ENCODE measurements at regions not wholly inside any gene's neighbourhood (a gene's known extent, or its start where the extent isn't known, plus 50 kb on each side); places are given as distances from the start of the nearest gene placed in this dataset.
"Not testable (repeated sequence)": the region's sequence is repeated elsewhere in the genome, so short reads cannot be mapped to it uniquely, and the experiment has no call there.

DNA sequence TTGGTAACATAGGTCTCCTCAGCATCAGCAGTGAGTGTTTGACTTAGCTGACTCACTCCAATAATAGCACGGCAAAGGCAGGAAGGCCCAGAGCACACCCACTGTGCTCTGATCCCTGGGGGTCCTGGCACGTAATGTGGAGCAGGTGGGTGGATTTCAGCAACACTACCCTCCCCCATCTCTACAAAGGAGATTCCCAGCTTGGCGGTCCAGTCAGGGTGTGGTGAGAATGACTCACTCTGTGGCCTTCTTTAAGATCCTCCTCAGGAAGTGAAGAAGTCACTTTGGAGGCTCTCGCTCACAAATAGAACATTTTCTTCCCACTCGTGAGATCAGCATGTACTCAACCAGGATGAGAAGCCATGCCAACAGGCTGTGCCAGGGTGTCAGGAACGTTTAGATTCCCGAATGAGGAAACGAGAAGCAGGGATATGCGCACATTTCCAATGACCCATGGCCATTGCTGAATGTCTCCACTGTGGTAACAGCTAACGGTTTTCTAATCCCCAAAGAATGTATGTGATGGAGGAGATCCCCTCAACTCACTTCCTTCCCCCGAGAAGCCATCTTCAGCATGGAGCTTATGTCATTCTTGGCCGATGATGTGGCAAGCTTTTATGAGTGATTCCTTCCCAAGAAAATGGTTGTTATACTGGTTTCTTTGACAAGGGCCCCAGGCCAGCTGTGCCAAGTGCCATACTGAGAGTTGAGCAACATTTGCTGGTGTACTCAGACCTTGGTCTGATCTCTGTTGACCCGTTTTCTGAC is 365.2 kb downstream of the C16orf95 start:
- Mint-ChIP-seq H3K4me3 (no peak overlapping the region), H3K27me3 (ENCODE audit: low read depth, poor library complexity) (peaks cover 10% of the 10 kb centered on the region), H3K4me1 (peaks cover 67% of the 10 kb centered on the region), H3K9me3 (peaks cover 14% of the 10 kb centered on the region), H3K27ac (no peak overlapping the region), H3K36me3 (ENCODE audit: low read depth) (no peaks in the 10 kb centered on the region)
- DNase-seq, result no peak
- TF ChIP-seq, protein P1, sequence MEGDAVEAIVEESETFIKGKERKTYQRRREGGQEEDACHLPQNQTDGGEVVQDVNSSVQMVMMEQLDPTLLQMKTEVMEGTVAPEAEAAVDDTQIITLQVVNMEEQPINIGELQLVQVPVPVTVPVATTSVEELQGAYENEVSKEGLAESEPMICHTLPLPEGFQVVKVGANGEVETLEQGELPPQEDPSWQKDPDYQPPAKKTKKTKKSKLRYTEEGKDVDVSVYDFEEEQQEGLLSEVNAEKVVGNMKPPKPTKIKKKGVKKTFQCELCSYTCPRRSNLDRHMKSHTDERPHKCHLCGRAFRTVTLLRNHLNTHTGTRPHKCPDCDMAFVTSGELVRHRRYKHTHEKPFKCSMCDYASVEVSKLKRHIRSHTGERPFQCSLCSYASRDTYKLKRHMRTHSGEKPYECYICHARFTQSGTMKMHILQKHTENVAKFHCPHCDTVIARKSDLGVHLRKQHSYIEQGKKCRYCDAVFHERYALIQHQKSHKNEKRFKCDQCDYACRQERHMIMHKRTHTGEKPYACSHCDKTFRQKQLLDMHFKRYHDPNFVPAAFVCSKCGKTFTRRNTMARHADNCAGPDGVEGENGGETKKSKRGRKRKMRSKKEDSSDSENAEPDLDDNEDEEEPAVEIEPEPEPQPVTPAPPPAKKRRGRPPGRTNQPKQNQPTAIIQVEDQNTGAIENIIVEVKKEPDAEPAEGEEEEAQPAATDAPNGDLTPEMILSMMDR (IDR thresholded peaks at IDR 0.05), result no peak

DNA sequence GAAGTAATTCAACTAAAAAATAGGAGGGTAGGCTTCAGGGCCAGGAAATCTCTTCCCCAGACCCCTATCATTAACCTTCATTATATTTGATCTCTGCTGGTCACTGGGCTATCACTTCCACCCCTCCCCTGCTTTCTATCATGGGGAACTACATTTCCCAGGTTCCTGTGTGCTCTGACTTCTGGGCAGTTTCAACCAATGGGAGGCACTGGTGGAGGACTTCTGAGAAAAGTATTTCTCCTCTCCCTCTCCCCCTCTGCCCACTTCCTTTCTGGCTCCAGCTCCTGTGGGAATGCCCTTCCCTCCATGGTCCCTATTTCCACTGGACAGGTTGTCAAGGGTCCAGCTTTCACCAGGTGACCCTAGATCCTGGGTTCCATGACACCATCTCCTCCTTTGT is 364.4 kb downstream of the C16orf95 start:
- TF ChIP-seq, protein P1 (IDR thresholded peaks at IDR 0.05), result no peak
- H3K36me3 Mint-ChIP-seq (ENCODE audit: low read depth), result no peaks in the 10 kb centered on the region

DNA sequence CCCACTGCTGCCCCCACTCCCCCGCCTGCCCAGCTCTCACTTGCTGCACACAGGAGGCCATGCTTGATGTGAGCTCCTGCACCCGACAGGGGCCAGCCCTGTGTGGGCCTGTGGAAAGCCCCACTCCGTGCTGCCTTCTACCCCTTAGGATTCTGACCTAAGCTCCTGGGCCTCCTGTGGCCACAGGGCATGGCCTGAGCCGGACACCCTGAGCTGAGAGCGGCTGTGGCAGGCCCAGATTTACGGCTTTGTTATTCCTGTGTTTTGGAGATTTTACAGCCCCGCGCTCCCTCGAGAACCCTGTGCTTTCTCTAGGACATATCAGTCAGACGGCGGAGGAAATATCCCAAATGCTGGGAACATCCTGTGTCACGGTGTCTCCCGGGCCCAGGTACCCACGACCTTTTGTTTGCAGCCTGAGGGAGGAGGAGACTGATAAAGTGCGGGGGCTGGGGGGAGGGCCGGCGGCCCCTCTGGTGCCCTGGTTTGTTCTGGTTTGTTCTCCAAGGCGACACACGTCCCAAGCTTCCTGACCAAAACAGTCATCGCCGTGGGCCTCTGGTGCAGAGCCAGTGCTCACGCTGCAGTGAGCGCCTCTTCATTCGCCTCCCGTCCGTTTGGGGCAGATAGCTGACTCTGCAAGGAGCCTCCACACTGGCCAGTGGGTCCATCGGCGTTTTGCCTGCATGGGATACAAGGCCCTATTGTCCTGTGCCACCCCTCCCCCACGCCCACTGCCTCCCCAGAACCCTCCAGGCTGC is 363.4 kb downstream of the C16orf95 start:
- H3K4me3 Mint-ChIP-seq, result peak overlapping the region; percentile 36
- no peaks in the 10 kb centered on the region for H3K36me3 Mint-ChIP-seq (ENCODE audit: low read depth)
- no peaks in the 10 kb centered on the region for H3K27me3 Mint-ChIP-seq (ENCODE audit: low read depth, poor library complexity)
- peaks cover 65% of the 10 kb centered on the region for H3K4me1 Mint-ChIP-seq
- H3K9me3 Mint-ChIP-seq, result peaks cover 14% of the 10 kb centered on the region
- DNase-seq, result peak; percentile 65
- peak overlapping the region; percentile 94 for H3K27ac Mint-ChIP-seq
- TF ChIP-seq, protein P1 (IDR thresholded peaks at IDR 0.05), result no peak

More for the DNA sequence above, 364.4 kb downstream of the C16orf95 start:
- peaks cover 10% of the 10 kb centered on the region for H3K27me3 Mint-ChIP-seq (ENCODE audit: low read depth, poor library complexity)
- H3K9me3 Mint-ChIP-seq, result peaks cover 14% of the 10 kb centered on the region
- H3K27ac Mint-ChIP-seq, result no peak overlapping the region
- no peak overlapping the region for H3K4me3 Mint-ChIP-seq
- no peak for DNase-seq
- peaks cover 61% of the 10 kb centered on the region for H3K4me1 Mint-ChIP-seq

DNA sequence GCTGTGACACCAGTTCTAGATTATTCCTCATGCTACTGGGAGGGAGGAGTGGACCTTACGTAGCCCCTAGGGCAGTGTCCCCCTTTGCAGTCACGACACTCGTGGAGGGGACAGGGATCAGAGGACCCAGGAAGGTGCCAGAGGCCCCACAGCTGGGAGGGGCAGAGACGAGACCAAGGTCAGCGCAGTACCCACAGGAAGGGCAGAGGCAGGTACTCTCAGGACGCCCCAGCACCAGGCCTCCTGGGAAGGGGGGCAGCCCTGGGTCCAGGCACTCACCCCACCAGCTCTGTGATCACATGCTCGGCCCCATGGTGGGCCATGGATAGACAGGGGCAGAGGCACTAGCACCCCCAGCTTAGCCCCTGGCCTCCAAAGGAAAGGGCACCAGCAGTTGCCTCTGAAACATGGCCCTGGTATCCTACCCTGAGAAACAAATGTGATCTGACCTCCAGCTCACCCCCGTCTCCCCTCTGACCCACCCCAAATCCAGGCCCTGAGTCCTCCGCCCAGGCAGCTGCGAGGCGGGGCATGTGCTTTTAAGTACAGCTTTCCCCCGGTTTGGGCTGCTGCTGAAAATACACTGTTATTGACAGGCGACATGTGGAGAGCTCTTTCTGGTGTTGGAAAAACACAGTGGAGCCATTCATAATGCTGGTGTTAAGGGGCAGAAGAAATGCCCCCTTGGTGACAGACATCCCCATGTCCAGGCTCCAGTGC is 361.9 kb downstream of the C16orf95 start:
- peaks cover 14% of the 10 kb centered on the region for H3K9me3 Mint-ChIP-seq
- DNase-seq, result no peak
- H3K4me1 Mint-ChIP-seq, result peaks cover 74% of the 10 kb centered on the region
- TF ChIP-seq, protein P1 (IDR thresholded peaks at IDR 0.05), result no peak
- no peaks in the 10 kb centered on the region for H3K27me3 Mint-ChIP-seq (ENCODE audit: low read depth, poor library complexity)
- no peaks in the 10 kb centered on the region for H3K36me3 Mint-ChIP-seq (ENCODE audit: low read depth)
- H3K4me3 Mint-ChIP-seq, result no peak overlapping the region
- H3K27ac Mint-ChIP-seq, result peak overlapping the region; percentile 54

DNA sequence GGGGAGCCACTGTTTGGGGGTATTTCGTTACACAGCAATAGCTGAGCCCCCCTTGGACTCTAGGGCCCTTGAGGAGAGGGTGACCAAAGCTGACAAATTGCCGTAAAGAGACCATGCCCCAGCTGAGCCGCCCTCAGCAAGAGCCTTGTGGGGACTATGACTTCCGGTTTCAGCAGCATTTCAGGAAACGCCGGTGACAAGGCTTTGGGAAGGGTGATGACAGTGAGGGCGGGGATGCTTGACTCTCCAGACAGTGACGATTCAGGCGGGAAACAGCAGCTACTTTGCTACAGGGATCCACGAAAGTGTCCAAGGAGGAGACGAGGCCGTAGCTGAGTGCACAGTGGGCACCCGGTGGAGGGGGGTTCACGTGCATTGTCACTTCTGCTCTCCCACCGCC is 360.8 kb downstream of the C16orf95 start:
- H3K4me1 Mint-ChIP-seq, result peaks cover 85% of the 10 kb centered on the region
- no peak for DNase-seq
- peaks cover 14% of the 10 kb centered on the region for H3K9me3 Mint-ChIP-seq
- TF ChIP-seq, protein P1 (IDR thresholded peaks at IDR 0.05), result no peak
- H3K27ac Mint-ChIP-seq, result no peak overlapping the region
- H3K27me3 Mint-ChIP-seq (ENCODE audit: low read depth, poor library complexity), result peaks cover 7% of the 10 kb centered on the region
- no peak overlapping the region for H3K4me3 Mint-ChIP-seq
- no peaks in the 10 kb centered on the region for H3K36me3 Mint-ChIP-seq (ENCODE audit: low read depth)

DNA sequence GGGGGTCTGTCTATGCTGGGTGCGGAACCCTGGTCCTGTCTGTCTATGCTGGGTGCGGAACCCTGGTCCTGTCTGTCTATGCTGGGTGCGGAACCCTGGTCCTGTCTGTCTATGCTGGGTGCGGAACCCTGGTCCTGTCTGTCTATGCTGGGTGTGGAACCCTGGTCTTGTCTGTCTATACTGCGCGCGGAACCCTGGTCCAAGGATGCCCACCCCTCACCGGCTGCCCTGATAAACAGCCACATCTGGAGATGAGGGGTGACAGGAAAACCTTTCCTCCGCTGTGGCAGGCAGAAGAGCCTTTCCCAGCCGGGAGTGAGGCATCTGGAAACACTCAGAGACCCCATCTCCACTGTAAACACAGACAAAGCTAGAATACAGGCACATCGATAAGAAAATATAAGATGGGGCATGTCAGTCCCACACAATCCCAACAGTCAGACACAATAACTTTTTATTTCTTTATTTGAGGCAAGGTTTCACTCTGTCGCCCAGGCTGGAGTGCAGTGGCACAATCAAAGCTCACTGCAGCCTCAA is 359.5 kb downstream of the C16orf95 start:
- Mint-ChIP-seq H3K4me1 (peaks cover 93% of the 10 kb centered on the region), H3K27me3 (ENCODE audit: low read depth, poor library complexity) (peaks cover 15% of the 10 kb centered on the region)
- not testable (repeated sequence) for DNase-seq; H3K9me3 Mint-ChIP-seq; H3K36me3 Mint-ChIP-seq (ENCODE audit: low read depth); H3K4me3 Mint-ChIP-seq; H3K27ac Mint-ChIP-seq

All from nephron progenitor cell (in vitro differentiated cells).